ENCODE measurements at regions not wholly inside any gene's neighbourhood (a gene's known extent, or its start where the extent isn't known, plus 50 kb on each side); places are given as distances from the start of the nearest gene placed in this dataset.
"Not testable (repeated sequence)": the region's sequence is repeated elsewhere in the genome, so short reads cannot be mapped to it uniquely, and the experiment has no call there.

GRCh38 chr20:22691369-22692118 is 107.2 kb upstream of the FOXA2 start:
- peak; percentile 33 for DNase-seq

GRCh38 chr20:22692119-22692475 is 107.7 kb upstream of the FOXA2 start:
- DNase-seq: no peak

GRCh38 chr20:22692620-22693019 is 108.2 kb upstream of the FOXA2 start:
- not testable (repeated sequence) for DNase-seq

GRCh38 chr20:22696759-22697158 is 112.4 kb upstream of the FOXA2 start:
- no peak for DNase-seq

- no peak for DNase-seq
These were observed 114.0 kb upstream of the FOXA2 start for GRCh38 chr20:22698259-22698842.

- no peak for DNase-seq
These were observed 115.0 kb upstream of the FOXA2 start for GRCh38 chr20:22699396-22699795.

- DNase-seq: no peak
These were observed 116.0 kb upstream of the FOXA2 start for GRCh38 chr20:22700367-22700766.

GRCh38 chr20:22701679-22702308 is 117.4 kb upstream of the FOXA2 start:
- no peak for DNase-seq

GRCh38 chr20:22703843-22704242 is 119.5 kb upstream of the FOXA2 start:
- no peak for DNase-seq

- DNase-seq: no peak
These were observed 127.8 kb upstream of the FOXA2 start for GRCh38 chr20:22711971-22712755.

GRCh38 chr20:22716821-22717351 is 132.5 kb upstream of the FOXA2 start:
- DNase-seq: no peak

- DNase-seq: no peak
These were observed 133.1 kb upstream of the FOXA2 start for GRCh38 chr20:22717466-22717865.

GRCh38 chr20:22719167-22719591 is 134.8 kb upstream of the FOXA2 start:
- no peak for DNase-seq

- DNase-seq: no peak
These were observed 135.8 kb upstream of the FOXA2 start for GRCh38 chr20:22720206-22720605.

- DNase-seq: no peak
These were observed 138.4 kb upstream of the FOXA2 start for GRCh38 chr20:22722811-22723210.

- no peak for DNase-seq
These were observed 139.3 kb upstream of the FOXA2 start for GRCh38 chr20:22723659-22724058.

- no peak for DNase-seq
These were observed 143.9 kb upstream of the FOXA2 start for GRCh38 chr20:22728146-22728745.

- no peak for DNase-seq
These were observed 144.8 kb upstream of the FOXA2 start for GRCh38 chr20:22729180-22729579.

- DNase-seq: no peak
These were observed 145.4 kb upstream of the FOXA2 start for GRCh38 chr20:22729616-22730236.

GRCh38 chr20:22732751-22733150 is 148.4 kb upstream of the FOXA2 start:
- no peak for DNase-seq

GRCh38 chr20:22734946-22735647 is 150.7 kb upstream of the FOXA2 start:
- not testable (repeated sequence) for DNase-seq

GRCh38 chr20:22740829-22741228 is 156.5 kb upstream of the FOXA2 start:
- DNase-seq: no peak
